SU-DHL-6 (cell line): ENCODE measurements at regions not wholly inside any gene's neighbourhood (a gene's known extent, or its start where the extent isn't known, plus 50 kb on each side); places are given as distances from the start of the nearest gene placed in this dataset.

Experiments used
- H2AFZ ChIP-seq: fragments of 200-600 bp; sonication (generic); 2 replicates; pipeline ENCODE4 v1.6.1; 2014; ENCODE audit warnings: low read depth, mild to moderate bottlenecking, moderate library complexity, mixed read lengths, antibody characterized with exemption, low read length; ENCODE audit not compliant: severe bottlenecking
- H3F3A ChIP-seq: fragments of 200-600 bp; shearing (Covaris generic); 2 replicates; pipeline ENCODE4 v1.6.0; 2016; ENCODE audit warnings: antibody characterized with exemption, mild to moderate bottlenecking; ENCODE audit not compliant: insufficient read depth
- H3K27ac ChIP-seq: fragments of 200-600 bp; sonication (generic); 2 replicates; pipeline ENCODE4 v1.5.1; 2016; ENCODE audit warnings: low read depth, mild to moderate bottlenecking, low read length, moderate library complexity, mixed read lengths
- H3K27me3 ChIP-seq: fragments of 200-600 bp; sonication (generic), shearing (Covaris generic); 2 replicates; pipeline ENCODE4 v1.6.0; 2014; ENCODE audit warnings: mild to moderate bottlenecking, low read length
- H3K36me3 ChIP-seq: fragments of 200-600 bp; sonication (generic); 2 replicates; pipeline ENCODE4 v1.6.1; 2014; ENCODE audit warnings: mild to moderate bottlenecking, low read length, mixed read lengths
- H3K4me2 ChIP-seq: fragments of 300-600, 200-600 bp; shearing (Covaris generic), sonication (generic); 2 replicates; pipeline ENCODE4 v1.6.0; 2014; ENCODE audit warnings: low read length, low read depth, mild to moderate bottlenecking; ENCODE audit not compliant: poor library complexity, severe bottlenecking
- H3K4me3 ChIP-seq: fragments of 200-600 bp; sonication (generic); 2 replicates; pipeline ENCODE4 v1.5.1; 2014; ENCODE audit warnings: antibody characterized with exemption, low read length, mild to moderate bottlenecking, mixed read lengths; ENCODE audit not compliant: insufficient read depth, poor library complexity, severe bottlenecking
- H3K79me2 ChIP-seq: fragments of 200-600 bp; sonication (generic); 2 replicates; pipeline ENCODE4 v1.6.1; 2014; ENCODE audit warnings: mild to moderate bottlenecking, low read length, moderate library complexity; ENCODE audit not compliant: insufficient read depth
- H3K9ac ChIP-seq: fragments of 200-600 bp; sonication (generic); 2 replicates; pipeline ENCODE4 v1.7.0; 2014; ENCODE audit warnings: mild to moderate bottlenecking, low read length
- H3K9me2 ChIP-seq: fragments of 200-600 bp; sonication (generic); replicated peaks from 2 replicates; pipeline ENCODE4 v1.6.1; 2014; ENCODE audit warnings: low read length; ENCODE audit not compliant: insufficient read depth
- H3K9me3 ChIP-seq: fragments of 200-600 bp; sonication (generic); 2 replicates; pipeline ENCODE4 v1.6.1; 2014; ENCODE audit warnings: low read length, mixed read lengths; ENCODE audit not compliant: insufficient read depth
- H4K20me1 ChIP-seq: fragments of 200-600 bp; sonication (generic); 2 replicates; pipeline ENCODE4 v1.6.1; 2014; ENCODE audit warnings: low read depth, mild to moderate bottlenecking, antibody characterized with exemption, low read length, moderate library complexity, mixed read lengths
- EZH2phosphoT487 ChIP-seq: fragments of 200-600 bp; sonication (generic), shearing (Covaris generic); conservative IDR thresholded peaks from 2 replicates; pipeline ENCODE4 v1.6.1; 2018; ENCODE audit warnings: mild to moderate bottlenecking, antibody characterized with exemption, low read length, moderate library complexity, mixed read lengths
- TF ChIP-seq, protein P1 (sequence below): fragments of 200-600 bp; sonication (generic); IDR thresholded peaks from one replicate; pipeline ENCODE4 v1.5.1; 2017; ENCODE audit warnings: antibody characterized with exemption, mild to moderate bottlenecking, low read length, moderate library complexity; ENCODE audit not compliant: insufficient read depth, poor library complexity, severe bottlenecking

DNA sequence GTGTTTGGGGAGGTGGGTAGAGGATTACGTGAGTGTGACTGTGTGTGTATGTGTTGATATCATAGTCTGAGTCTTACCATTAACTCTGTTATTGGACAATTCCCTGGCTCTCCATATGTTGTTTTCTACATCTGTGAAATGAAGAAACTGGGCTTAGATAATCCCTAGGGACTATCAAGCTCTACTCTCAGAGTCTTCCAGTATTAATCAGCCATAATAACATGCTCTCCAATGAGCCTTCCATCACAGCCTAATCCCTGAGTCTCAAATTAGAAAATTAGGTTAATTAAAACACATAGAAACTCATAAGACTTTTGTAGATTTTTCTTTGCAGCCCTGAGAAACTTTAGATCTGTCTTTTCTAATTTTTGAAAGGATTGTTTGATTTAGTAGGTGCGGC is 404.2 kb upstream of the RARB start:
- Histone ChIP-seq H3K9me2 (no peaks in the 10 kb centered on the region), H3K79me2 (no peaks in the 10 kb centered on the region), H3F3A (no peaks in the 10 kb centered on the region), H4K20me1 (no peaks in the 10 kb centered on the region), H3K9me3 (no peaks in the 10 kb centered on the region), H3K9ac (no peak overlapping the region), H3K27me3 (no peaks in the 10 kb centered on the region), H2AFZ (no peak overlapping the region), H3K4me2 (no peak overlapping the region), H3K36me3 (no peaks in the 10 kb centered on the region), H3K27ac (no peak overlapping the region), H3K4me3 (no peak overlapping the region)
- TF ChIP-seq, protein P1, sequence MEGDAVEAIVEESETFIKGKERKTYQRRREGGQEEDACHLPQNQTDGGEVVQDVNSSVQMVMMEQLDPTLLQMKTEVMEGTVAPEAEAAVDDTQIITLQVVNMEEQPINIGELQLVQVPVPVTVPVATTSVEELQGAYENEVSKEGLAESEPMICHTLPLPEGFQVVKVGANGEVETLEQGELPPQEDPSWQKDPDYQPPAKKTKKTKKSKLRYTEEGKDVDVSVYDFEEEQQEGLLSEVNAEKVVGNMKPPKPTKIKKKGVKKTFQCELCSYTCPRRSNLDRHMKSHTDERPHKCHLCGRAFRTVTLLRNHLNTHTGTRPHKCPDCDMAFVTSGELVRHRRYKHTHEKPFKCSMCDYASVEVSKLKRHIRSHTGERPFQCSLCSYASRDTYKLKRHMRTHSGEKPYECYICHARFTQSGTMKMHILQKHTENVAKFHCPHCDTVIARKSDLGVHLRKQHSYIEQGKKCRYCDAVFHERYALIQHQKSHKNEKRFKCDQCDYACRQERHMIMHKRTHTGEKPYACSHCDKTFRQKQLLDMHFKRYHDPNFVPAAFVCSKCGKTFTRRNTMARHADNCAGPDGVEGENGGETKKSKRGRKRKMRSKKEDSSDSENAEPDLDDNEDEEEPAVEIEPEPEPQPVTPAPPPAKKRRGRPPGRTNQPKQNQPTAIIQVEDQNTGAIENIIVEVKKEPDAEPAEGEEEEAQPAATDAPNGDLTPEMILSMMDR = no peak
- no peak for TF ChIP-seq EZH2phosphoT487

- H4K20me1 ChIP-seq = no peaks in the 10 kb centered on the region
- H3K4me2 ChIP-seq = no peak overlapping the region
- H3F3A ChIP-seq = no peaks in the 10 kb centered on the region
- H3K9me3 ChIP-seq = no peaks in the 10 kb centered on the region
- no peak overlapping the region for H3K4me3 ChIP-seq
- H3K9ac ChIP-seq = no peak overlapping the region
- H2AFZ ChIP-seq = no peak overlapping the region
- H3K36me3 ChIP-seq = no peaks in the 10 kb centered on the region
- no peaks in the 10 kb centered on the region for H3K79me2 ChIP-seq
- H3K27ac ChIP-seq = no peak overlapping the region
- no peaks in the 10 kb centered on the region for H3K27me3 ChIP-seq
- H3K9me2 ChIP-seq = no peaks in the 10 kb centered on the region
- TF ChIP-seq, protein P1 = no peak
- TF ChIP-seq EZH2phosphoT487 = no peak
These were observed 402.8 kb upstream of the RARB start for GRCh38 chr3:25025236-25025635.

DNA sequence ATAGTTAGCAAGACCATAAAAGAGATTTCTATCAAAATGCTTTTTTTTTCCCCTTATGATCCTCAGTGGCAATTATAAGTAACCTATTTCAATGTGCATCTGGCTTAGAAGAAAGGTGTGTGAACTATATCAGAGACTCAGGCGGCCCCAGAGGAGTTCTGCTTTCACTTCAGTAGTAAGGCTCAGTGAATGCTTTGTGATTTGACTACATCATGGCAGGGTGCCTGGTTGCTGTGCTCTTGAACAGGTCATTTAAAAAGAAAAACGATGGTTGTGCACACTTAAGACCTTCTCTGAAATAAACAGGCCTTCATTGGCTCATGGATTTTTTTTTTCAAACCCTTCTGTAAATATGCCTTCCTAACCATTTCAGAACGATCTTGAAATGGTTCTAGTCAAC is 400.4 kb upstream of the RARB start:
- no peaks in the 10 kb centered on the region for H3K79me2 ChIP-seq
- H3K4me3 ChIP-seq = no peak overlapping the region
- no peak overlapping the region for H3K9ac ChIP-seq
- no peaks in the 10 kb centered on the region for H3K9me2 ChIP-seq
- H3K9me3 ChIP-seq = no peaks in the 10 kb centered on the region
- H3K27me3 ChIP-seq = no peaks in the 10 kb centered on the region
- TF ChIP-seq, protein P1 = no peak
- no peak for TF ChIP-seq EZH2phosphoT487
- no peaks in the 10 kb centered on the region for H3F3A ChIP-seq
- no peak overlapping the region for H3K27ac ChIP-seq
- no peaks in the 10 kb centered on the region for H4K20me1 ChIP-seq
- H3K36me3 ChIP-seq = no peaks in the 10 kb centered on the region
- no peak overlapping the region for H2AFZ ChIP-seq
- H3K4me2 ChIP-seq = no peak overlapping the region
